IMR-90 (cell line): ENCODE measurements at regions not wholly inside any gene's neighbourhood (a gene's known extent, or its start where the extent isn't known, plus 50 kb on each side); places are given as distances from the start of the nearest gene placed in this dataset.

Experiments used
- ATAC-seq: fragments of 200-7000 bp; cut with Tn5 transposase; 2 replicates; pipeline ENCODE4 v1.9.1; 2020; ENCODE audit warnings: low read depth, mild to moderate bottlenecking, moderate library complexity
- BruUV-seq: library from RNA; stranded (reverse); fragments of 400-500 nt; replicated peaks from 2 replicates; lab custom pipeline; 2021; lab: Mats Ljungman, UMichigan
- CTCF ChIA-PET: fragments of 300-600 bp; formaldehyde crosslinking; extraction: SDS; loops from one replicate; lab custom pipeline; 2021; ENCODE audit warnings: antibody characterized with exemption; lab: Yijun Ruan, JAX
- POLR2A ChIA-PET: fragments of 300-600 bp; sonication (Branson Sonifier 250); formaldehyde crosslinking; loops from one replicate; lab custom pipeline; 2022; ENCODE audit warnings: antibody characterized with exemption; ENCODE audit not compliant: unreplicated experiment; lab: Charles Lee
- DNase-seq: peaks from one replicate; pipeline ENCODE4 v3.0.0; 2013
- H2AFZ ChIP-seq: replicated peaks from 2 replicates; pipeline ENCODE3; 2013; ENCODE audit warnings: low read length, mild to moderate bottlenecking; ENCODE audit not compliant: poor library complexity
- H2AK5ac ChIP-seq: 2 replicates; pipeline ENCODE4 v1.6.1; 2013; ENCODE audit warnings: low read depth, low read length, inconsistent platforms
- H2AK9ac ChIP-seq: replicated peaks from 2 replicates; pipeline ENCODE3; 2013; ENCODE audit warnings: mild to moderate bottlenecking, low read depth, low read length, moderate library complexity; ENCODE audit not compliant: poor library complexity
- H2BK120ac ChIP-seq: 2 replicates; pipeline ENCODE4 v1.6.1; 2013; ENCODE audit warnings: low read depth, low read length, inconsistent platforms
- H2BK15ac ChIP-seq: 3 replicates; pipeline ENCODE4 v1.6.1; 2013; ENCODE audit warnings: low read depth, low read length, inconsistent platforms
- H2BK20ac ChIP-seq: 2 replicates; pipeline ENCODE4 v1.6.1; 2013; ENCODE audit warnings: low read depth, mild to moderate bottlenecking, inconsistent platforms, low read length, moderate library complexity
- H2BK5ac ChIP-seq: 2 replicates; pipeline ENCODE4 v1.6.1; 2013; ENCODE audit warnings: mild to moderate bottlenecking, low read depth, low read length, inconsistent platforms; ENCODE audit not compliant: poor library complexity, severe bottlenecking
- H3K14ac ChIP-seq: replicated peaks from 2 replicates; pipeline ENCODE4 v1.6.1; 2013; ENCODE audit warnings: low read depth, low read length, inconsistent platforms
- H3K18ac ChIP-seq: 2 replicates; pipeline ENCODE4 v1.6.1; 2013; ENCODE audit warnings: low read depth, low read length, control low read depth
- H3K23ac ChIP-seq: 2 replicates; pipeline ENCODE4 v1.6.1; 2013; ENCODE audit warnings: low read depth, low read length, inconsistent platforms
- H3K27ac ChIP-seq: 2 replicates; pipeline ENCODE4 v1.5.1; 2013; ENCODE audit warnings: mild to moderate bottlenecking, control low read depth, low read length; ENCODE audit not compliant: insufficient read depth
- H3K27me3 ChIP-seq: 2 replicates; pipeline ENCODE4 v1.6.1; 2013; ENCODE audit warnings: low read length; ENCODE audit not compliant: control insufficient read depth, insufficient read depth
- H3K36me3 ChIP-seq: 2 replicates; pipeline ENCODE4 v1.6.1; 2013; ENCODE audit warnings: low read length, mixed read lengths; ENCODE audit not compliant: control insufficient read depth, insufficient read depth
- H3K4ac ChIP-seq: 2 replicates; pipeline ENCODE4 v1.6.1; 2013; ENCODE audit warnings: low read depth, low read length, inconsistent platforms
- H3K4me1 ChIP-seq: 2 replicates; pipeline ENCODE4 v1.6.1; 2013; ENCODE audit warnings: low read length, mixed read lengths; ENCODE audit not compliant: control insufficient read depth, insufficient read depth
- H3K4me2 ChIP-seq: 2 replicates; pipeline ENCODE4 v1.6.1; 2013; ENCODE audit warnings: low read depth, mild to moderate bottlenecking, control low read depth, low read length, moderate library complexity
- H3K4me3 ChIP-seq: 2 replicates; pipeline ENCODE4 v1.5.1; 2013; ENCODE audit warnings: low read depth, mild to moderate bottlenecking, control low read depth, low read length, moderate library complexity; ENCODE audit not compliant: insufficient read depth
- H3K56ac ChIP-seq: 2 replicates; pipeline ENCODE4 v1.6.1; 2013; ENCODE audit warnings: low read length, inconsistent platforms; ENCODE audit not compliant: insufficient read depth; ENCODE audit errors: extremely low read depth
- H3K79me1 ChIP-seq, 2 experiments: 2 replicates each; pipeline ENCODE4 v1.6.1; 2013; ENCODE audit warnings: low read length in 2 of 2, inconsistent platforms in 1 of 2, low read depth in 1 of 2
- H3K9ac ChIP-seq: 2 replicates; pipeline ENCODE4 v1.6.1; 2013; ENCODE audit warnings: low read depth, low read length, control low read depth
- H3K9me1 ChIP-seq: 2 replicates; pipeline ENCODE4 v1.6.1; 2013; ENCODE audit warnings: low read length, inconsistent platforms; ENCODE audit not compliant: insufficient read depth
- H3K9me3 ChIP-seq: 2 replicates; pipeline ENCODE4 v1.6.1; 2013; ENCODE audit warnings: low read length; ENCODE audit not compliant: control insufficient read depth, insufficient read depth
- H4K20me1 ChIP-seq: 2 replicates; pipeline ENCODE4 v1.6.1; 2013; ENCODE audit warnings: low read length, inconsistent platforms; ENCODE audit not compliant: insufficient read depth
- H4K5ac ChIP-seq: 2 replicates; pipeline ENCODE4 v1.6.1; 2013; ENCODE audit warnings: mild to moderate bottlenecking, low read depth, low read length, control low read depth
- H4K8ac ChIP-seq, 2 experiments: 2 replicates each; pipeline ENCODE4 v1.6.1; 2013; ENCODE audit warnings: low read depth in 2 of 2, low read length in 2 of 2, control low read depth in 1 of 2, inconsistent platforms in 1 of 2
- H4K91ac ChIP-seq: 2 replicates; pipeline ENCODE4 v1.6.1; 2013; ENCODE audit warnings: low read depth, low read length, inconsistent platforms; ENCODE audit not compliant: insufficient read depth
- POLR2A ChIP-seq: IDR thresholded peaks from 2 replicates; pipeline ENCODE4 v1.6.1; 2012; ENCODE audit warnings: mild to moderate bottlenecking, low read depth, low read length
- RAD21 ChIP-seq: IDR thresholded peaks from 2 replicates; pipeline ENCODE4 v1.6.1; 2012; ENCODE audit warnings: low read length, improper control_type of control experiment
- WGBS, 2 experiments: methylation state at CpG; one replicate each; pipeline versions ENCODE4 v1.1.5 to v1.1.7; 2013; ENCODE audit warnings: missing lambda C conversion rate in 2 of 2; ENCODE audit not compliant: insufficient read length in 1 of 2; ENCODE audit errors: extremely low coverage in 2 of 2; 5-methylcytosine and 5-hydroxymethylcytosine counted together
- dilution Hi-C: fragments of 300-500 bp; cut with HindIII; formaldehyde crosslinking; loops from one replicate; pipeline ENCODE4 v1.14.3; 2018; ENCODE audit warnings: low sequenced_read_pairs; ENCODE audit not compliant: unreplicated experiment
- in situ Hi-C: fragments of 300-500 bp; cut with MboI; formaldehyde crosslinking; loops from 3 replicates; pipeline ENCODE4 v1.14.3; 2019; ENCODE audit warnings: low sequenced_read_pairs, inconsistent platforms, mixed read lengths
- intact Hi-C: fragments of 100-400 bp; cut with micrococcal nuclease; formaldehyde crosslinking; loops from 2 replicates; pipeline ENCODE4 v1.10.0; 2022

GRCh38 chr12:60259225-60259624 lies 663.4 kb downstream of the SLC16A7 start:
- no peaks in the 10 kb centered on the region for H4K20me1 ChIP-seq
- no peak overlapping the region for H4K5ac ChIP-seq
- H3K27ac ChIP-seq, result no peak overlapping the region
- no peak overlapping the region for H3K4ac ChIP-seq
- H3K4me3 ChIP-seq, result no peak overlapping the region
- no peak overlapping the region for H2AK5ac ChIP-seq
- intact Hi-C loops (no loop called here), dilution Hi-C loops (no loop called here), in situ Hi-C loops (loop anchor here (10.0 kb wide), 1 partner anchor 236 kb away; no protein-coding TSS in a partner anchor)
- H4K91ac ChIP-seq, result no peak overlapping the region
- H3K4me1 ChIP-seq, result no peaks in the 10 kb centered on the region
- no peak overlapping the region for H4K8ac ChIP-seq
- POLR2A ChIA-PET, result no interaction called here
- ATAC-seq (no peak), DNase-seq (no peak)
- H3K9me3 ChIP-seq, result no peaks in the 10 kb centered on the region
- CTCF ChIA-PET, result no interaction called here
- no peak overlapping the region for H3K14ac ChIP-seq
- no peak overlapping the region for H2BK15ac ChIP-seq
- H3K56ac ChIP-seq, result no peak overlapping the region
- no peaks in the 10 kb centered on the region for H3K9me1 ChIP-seq
- H2AK9ac ChIP-seq, result no peak overlapping the region
- WGBS, 2 experiments, result no CpG with 5 or more reads among the region's 3 CpGs
- no peak overlapping the region for H2BK120ac ChIP-seq
- H3K9ac ChIP-seq, result no peak overlapping the region
- no peak overlapping the region for H3K23ac ChIP-seq
- H3K36me3 ChIP-seq, result no peaks in the 10 kb centered on the region
- no TSS peak for BruUV-seq
- H2BK20ac ChIP-seq, result no peak overlapping the region
- no peaks in the 10 kb centered on the region for H3K79me1 ChIP-seq
- H2AFZ ChIP-seq, result no peak overlapping the region
- TF ChIP-seq RAD21 (no peak), POLR2A (no peak)
- H3K27me3 ChIP-seq, result no peaks in the 10 kb centered on the region
- no peak overlapping the region for H3K4me2 ChIP-seq
- no peak overlapping the region for H3K18ac ChIP-seq
- no peak overlapping the region for H2BK5ac ChIP-seq
